ENCODE measurements at regions not wholly inside any gene's neighbourhood (a gene's known extent, or its start where the extent isn't known, plus 50 kb on each side); places are given as distances from the start of the nearest gene placed in this dataset.

DNA sequence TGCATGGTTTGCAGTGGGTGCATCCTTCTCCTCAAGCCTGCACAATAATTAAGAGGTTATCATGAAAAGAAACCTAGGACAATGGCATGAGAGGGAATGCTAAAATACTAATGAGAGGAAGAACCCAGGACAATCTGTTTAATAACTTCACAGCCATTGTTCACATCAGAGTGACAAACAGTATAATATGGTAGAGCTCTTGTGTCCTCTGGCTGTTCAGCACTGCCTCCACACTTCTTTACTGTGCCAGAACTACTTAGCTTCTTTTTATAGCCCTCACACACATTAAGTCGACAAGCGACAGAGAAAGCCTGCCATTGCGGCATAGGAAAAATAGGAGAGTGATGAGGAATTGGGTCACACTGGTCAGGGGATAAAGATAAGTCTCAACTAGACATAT is 65.0 kb upstream of the MEIS2 start:
- no peak for DNase-seq

GRCh38 chr15:37166402-37166801 is 66.1 kb upstream of the MEIS2 start:
- DNase-seq = no peak

DNA sequence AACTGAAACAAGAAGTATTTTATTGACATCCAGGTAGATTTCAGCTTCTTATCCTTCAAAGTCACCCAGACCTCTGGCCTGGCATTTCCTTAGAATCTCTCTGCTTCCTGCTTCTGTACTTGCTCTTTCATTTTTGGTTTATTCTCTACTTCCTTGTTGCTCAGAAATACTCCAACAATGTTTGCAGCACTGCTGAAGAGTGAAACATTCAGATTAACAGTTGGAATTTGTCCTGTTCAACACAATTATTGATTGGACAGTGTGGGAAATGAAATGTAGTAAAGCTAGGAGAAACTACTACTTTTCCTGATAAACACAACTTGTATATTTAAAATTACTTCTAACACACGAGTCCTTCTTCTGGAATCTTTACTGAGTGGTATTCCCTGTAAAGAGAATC is 81.0 kb upstream of the MEIS2 start:
- no peak for DNase-seq

DNA sequence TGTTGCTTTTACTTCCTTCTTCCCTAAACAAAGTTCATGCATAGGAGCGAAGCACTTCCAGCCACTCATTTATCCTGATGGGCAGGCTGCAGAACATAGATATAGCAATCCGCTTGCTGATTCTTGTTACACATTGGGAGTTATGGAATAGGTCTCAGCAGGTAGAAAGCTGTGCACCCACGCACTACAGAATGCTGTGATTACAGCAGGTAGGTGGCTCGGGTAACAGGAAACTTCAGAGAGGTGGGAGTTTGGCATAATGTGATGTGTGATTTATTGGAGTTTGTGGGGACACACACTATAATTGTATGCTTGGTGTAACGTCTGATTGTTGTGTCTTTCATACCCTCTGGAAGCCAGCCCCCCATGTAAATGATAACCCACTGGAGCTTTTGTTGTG is 99.2 kb upstream of the MEIS2 start:
- no peak for DNase-seq

DNA sequence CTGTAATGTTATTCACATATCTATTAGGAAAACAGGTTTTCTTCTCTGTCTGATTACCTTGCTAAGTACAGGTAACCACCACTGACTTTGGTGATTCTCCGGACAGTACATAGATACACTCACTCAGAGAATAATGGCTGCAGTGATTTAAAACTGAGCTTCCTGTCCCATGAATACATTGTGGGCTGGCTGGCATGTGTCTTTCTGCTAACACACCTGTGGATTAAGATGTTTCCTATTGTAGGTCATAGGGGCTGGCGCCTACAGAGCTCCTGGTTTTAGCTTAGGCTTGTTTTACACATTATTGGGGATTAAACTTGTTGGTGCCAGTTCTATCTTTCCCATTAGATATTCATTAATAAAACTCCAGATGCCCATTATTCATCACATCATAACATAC is 102.7 kb upstream of the MEIS2 start:
- DNase-seq = no peak

- DNase-seq = no peak
These were observed 104.3 kb upstream of the MEIS2 start for GRCh38 chr15:37204692-37205091.

- no peak for DNase-seq
These were observed 106.3 kb upstream of the MEIS2 start for GRCh38 chr15:37206690-37207089.

GRCh38 chr15:37208146-37209040 is 108.0 kb upstream of the MEIS2 start:
- DNase-seq = no peak

DNA sequence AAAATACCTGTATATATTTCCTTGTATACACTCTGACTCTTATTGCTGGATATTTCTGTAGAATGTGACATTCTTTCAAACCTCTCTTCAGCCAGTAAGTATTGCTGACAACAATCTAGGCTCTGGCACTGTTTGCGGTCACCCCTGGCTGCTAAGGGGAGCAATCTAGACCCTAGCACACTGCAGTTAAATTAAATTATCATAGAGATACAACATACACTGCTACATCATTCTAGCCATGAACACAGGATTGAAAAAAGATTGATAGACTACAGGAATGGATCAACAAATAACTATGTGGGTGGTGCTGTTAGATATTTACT is 108.7 kb upstream of the MEIS2 start:
- DNase-seq = no peak

DNA sequence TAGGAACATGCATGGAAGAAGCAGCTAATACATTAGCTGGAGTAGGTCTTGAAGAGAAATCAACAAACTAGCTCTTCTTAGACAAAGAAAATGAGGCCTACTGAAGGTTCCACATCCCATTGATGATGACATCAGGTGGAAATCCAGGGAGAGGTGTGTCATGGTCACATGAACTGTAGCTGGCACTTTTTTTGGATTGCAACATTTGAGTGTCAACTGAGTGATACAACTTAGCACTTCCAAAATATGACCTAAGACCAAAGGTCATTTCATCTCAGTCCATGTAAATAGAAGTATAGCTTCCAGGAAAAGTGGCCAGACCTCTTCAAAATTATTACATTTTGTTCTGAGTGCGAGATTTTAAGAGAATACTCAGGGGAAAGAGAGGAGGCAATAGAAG is 117.2 kb upstream of the MEIS2 start:
- no peak for DNase-seq

DNA sequence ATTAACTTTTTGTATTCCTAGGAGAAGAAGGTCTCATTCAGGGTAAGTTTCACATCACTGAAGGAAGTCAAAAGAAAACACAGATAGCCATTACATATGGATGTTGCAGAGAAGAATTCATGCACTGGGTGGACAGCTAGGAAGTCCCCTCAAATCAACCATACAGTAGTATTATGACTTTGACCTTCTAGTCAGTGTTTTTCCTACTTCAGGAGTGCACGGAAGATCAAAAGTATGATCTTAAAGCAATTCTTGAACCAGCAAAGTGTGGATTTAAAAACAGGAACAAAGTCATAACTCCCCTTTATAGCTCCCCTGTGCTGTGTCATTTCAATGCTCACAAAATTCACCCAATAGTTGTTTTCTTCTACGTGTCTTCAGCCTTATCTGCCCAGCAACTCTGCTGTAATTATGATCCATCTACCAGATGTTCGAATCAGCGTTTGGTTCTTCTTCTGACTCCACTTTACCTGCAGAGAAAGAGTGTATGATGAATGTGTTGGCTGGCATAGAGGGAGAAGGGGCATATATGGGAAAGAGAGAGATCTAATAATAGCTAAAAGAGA is 118.1 kb upstream of the MEIS2 start:
- DNase-seq = no peak

DNA sequence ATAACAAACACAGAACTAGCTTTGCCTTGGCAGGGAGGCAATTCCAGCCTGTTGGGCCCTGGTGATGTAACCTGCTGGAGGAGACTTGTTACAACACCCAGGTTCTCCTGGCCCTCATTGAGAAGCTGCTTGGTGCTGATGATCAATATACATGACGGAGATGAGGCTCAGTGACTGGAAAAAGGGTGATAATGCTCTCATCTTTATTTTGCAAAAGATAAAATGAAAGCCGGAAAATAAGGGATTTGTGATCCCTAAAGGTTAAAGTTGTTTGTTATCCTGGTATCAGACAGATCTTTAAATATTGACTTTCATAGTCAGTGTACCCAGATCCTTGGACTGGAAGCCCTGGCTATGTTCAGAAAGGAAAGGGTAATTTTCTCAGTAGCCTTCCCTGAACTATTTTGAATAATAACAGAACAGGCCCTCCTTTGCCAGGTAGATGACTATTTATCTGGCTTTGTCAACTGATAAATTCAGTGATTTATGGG is 118.9 kb upstream of the MEIS2 start:
- no peak for DNase-seq

- DNase-seq = no peak
These were observed 120.8 kb upstream of the MEIS2 start for GRCh38 chr15:37220949-37221670.

DNA sequence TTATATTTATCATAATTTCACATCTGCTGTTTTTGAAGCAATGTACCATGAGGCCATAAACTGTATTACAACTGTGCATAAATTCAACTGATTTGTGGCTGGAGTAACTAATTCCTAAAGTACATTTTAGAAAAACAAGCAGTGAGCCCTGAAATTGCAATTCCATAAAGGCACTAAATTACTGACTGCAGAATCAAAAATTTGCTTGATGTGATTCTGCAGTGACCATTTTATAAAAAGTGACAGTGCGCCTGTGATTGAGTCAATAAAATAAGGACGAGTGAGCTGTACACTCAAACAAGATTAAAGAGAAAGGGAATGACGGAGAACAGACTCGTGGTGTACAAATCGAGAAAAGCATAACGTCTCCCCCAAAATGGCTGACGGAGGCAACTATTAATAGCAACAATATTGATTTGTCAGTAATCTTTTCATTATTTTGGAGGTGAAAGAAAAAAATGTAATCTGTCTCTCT is 121.4 kb upstream of the MEIS2 start:
- no peak for DNase-seq

DNA sequence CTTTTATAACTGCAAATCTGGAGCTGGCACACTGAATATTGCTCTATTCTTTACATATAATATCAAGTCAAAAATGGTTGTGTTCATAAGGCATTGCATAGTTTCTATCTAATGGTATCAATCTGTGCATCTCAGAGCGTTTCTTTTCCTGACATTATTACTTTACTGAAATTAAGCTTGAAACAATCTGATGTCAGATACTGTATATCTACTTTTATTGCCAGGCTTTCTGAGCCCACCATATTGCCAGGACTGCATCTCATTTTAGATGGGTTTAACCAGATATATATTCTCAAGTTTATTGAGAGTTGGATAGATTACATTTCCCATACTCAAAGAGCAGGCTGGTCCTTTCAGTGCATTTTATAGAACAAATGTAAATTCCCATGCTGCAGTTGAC is 122.7 kb upstream of the MEIS2 start:
- no peak for DNase-seq

GRCh38 chr15:37229855-37230619 is 129.7 kb upstream of the MEIS2 start:
- no peak for DNase-seq

GRCh38 chr15:37245358-37245757 is 145.0 kb upstream of the MEIS2 start:
- DNase-seq = no peak

DNA sequence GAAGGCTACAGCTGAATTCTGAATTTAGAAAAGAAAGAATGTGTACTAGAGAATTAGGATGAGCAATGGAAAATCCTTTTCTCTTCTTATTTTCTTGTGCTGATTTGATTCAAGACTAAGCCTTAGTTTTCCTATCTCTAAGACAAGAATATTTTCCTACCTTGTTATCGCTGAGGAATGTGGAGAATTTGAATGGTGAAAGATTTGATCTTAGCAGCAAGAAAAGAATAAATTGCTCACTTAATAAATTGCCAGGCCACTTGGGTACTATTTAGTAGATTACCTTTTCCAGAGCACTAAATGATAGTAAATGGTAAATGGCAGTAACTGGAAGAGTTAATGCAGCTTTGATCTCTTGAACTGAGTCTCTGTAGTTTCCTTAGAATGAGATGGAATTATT is 145.7 kb upstream of the MEIS2 start:
- DNase-seq = no peak

DNA sequence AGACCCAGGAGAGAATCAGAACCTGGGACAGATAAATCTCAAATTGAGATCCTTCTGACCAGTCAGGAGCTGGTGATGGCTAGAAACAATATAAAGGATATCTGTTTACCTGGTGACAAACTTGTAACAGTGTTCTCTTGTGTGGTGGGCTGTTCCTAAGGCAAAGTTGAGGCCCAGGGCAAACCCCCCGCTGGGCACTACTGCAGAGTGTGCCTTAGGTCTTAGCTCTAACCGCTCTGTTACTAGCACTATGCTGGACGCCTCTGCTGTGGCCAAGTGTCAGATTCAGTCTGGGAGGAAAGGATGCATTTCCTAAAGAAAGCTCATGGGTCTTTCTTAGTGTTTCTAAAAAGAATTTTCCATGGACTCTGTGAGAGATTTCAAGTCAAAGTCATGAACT is 146.5 kb upstream of the MEIS2 start:
- DNase-seq = no peak

GRCh38 chr15:37249249-37249648 is 148.9 kb upstream of the MEIS2 start:
- DNase-seq = no peak

DNA sequence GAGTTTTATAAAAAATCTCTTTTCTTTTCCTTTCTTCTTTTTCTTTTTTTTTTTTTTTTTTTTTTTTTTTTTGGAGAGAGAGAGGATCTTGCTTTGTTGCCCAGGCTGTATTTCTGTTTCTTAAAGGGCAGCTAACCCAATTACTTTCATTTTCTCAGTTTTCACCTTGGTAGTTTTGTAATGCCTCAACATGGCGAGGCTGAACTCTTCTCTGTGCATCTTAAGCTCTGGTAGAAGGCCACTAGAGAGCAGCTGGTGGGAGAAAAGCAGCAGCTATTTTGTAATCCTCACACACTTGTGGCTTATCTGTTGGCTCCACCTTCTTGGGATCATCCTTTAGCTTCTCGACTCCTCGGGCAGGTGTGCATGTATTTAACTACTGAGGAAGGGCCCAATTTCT is 152.2 kb upstream of the MEIS2 start:
- no peak for DNase-seq

DNA sequence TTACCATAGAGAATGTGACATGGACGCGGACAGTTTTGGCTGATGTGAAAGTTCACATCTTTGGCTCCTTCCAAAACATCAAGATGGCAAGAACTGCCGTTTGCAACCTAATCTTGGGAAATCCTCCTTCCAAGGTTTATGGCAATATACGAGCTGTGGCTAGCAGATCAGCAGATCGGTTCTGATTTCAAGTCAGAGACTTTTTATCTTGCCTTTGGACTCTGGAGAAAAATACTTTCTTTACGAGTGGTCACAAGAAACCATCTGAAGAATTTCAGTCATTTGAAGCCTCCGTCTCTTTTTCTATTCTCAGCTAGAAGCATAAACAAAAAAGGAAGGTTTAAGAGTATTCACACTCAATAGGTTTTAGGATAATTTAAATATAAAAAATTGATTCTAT is 153.5 kb upstream of the MEIS2 start:
- no peak for DNase-seq

DNA sequence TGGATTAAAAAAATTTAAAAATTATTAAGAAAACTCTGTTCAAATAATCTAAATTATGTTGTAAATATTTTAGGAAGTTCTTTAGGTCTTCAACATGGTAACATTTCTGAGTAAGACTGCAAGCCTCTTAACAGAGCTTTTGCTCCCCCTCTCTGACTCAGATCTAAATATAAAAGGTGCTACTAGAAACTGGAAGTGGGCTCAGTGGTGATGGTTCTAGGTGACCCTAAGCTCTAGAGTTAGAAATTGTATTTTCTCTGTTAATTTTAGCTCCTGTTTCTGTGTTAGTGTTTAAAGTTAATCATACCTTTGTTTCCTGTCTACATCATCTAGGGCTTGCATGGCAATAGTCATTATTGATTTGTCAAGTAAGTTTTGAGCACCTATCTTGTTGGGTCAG is 159.9 kb upstream of the MEIS2 start:
- no peak for DNase-seq

Measured in SW 1271 (cell line).